SK-N-SH treated with all-trans-retinoic acid at 6 μM for 48 hours (cell line): ENCODE measurements at regions not wholly inside any gene's neighbourhood (a gene's known extent, or its start where the extent isn't known, plus 50 kb on each side); places are given as distances from the start of the nearest gene placed in this dataset.

Source experiments
- ATAC-seq: fragments of 200-7000 bp; cut with Tn5 transposase; 3 replicates; pipeline ENCODE4 v1.9.1; 2020; ENCODE audit warnings: mild to moderate bottlenecking, moderate library complexity
- ARNTL ChIP-seq: fragments of 450-650 bp; formaldehyde crosslinking; IDR thresholded peaks from 2 replicates; pipeline ENCODE4 v1.5.0; 2020; ENCODE audit warnings: low read depth, mild to moderate bottlenecking, moderate library complexity, borderline replicate concordance
- BACH2 ChIP-seq: fragments of 250-450 bp; sonication (Bioruptor Pico); IDR thresholded peaks from 2 replicates; pipeline ENCODE4 v1.9.0; 2021; ENCODE audit warnings: mild to moderate bottlenecking, borderline replicate concordance
- CSDC2 ChIP-seq: fragments of 250-450 bp; sonication (Bioruptor Pico); IDR thresholded peaks from 2 replicates; pipeline ENCODE4 v1.5.0; 2020; ENCODE audit warnings: mild to moderate bottlenecking, moderate library complexity
- ESRRG ChIP-seq: fragments of 250-450 bp; sonication (Bioruptor Pico); IDR thresholded peaks from 2 replicates; pipeline ENCODE4 v1.6.1; 2021; ENCODE audit warnings: mild to moderate bottlenecking
- GLIS3 ChIP-seq: fragments of 250-450 bp; sonication (Bioruptor Pico); IDR thresholded peaks from 2 replicates; pipeline ENCODE4 v1.5.0; 2020; ENCODE audit warnings: mild to moderate bottlenecking, moderate library complexity
- OSR1 ChIP-seq: fragments of 250-450 bp; sonication (Bioruptor Pico); IDR thresholded peaks from 2 replicates; pipeline ENCODE4 v1.8.0; 2022; ENCODE audit warnings: moderate library complexity, mild to moderate bottlenecking, inconsistent platforms
- PATZ1 ChIP-seq: fragments of 250-450 bp; sonication (Bioruptor Pico); IDR thresholded peaks from 2 replicates; pipeline ENCODE4 v1.8.0; 2020; ENCODE audit warnings: mild to moderate bottlenecking, moderate library complexity, borderline replicate concordance
- POU6F1 ChIP-seq: fragments of 250-450 bp; sonication (Bioruptor Pico); IDR thresholded peaks from 2 replicates; pipeline ENCODE4 v1.8.0; 2021; ENCODE audit warnings: low read depth, mild to moderate bottlenecking, moderate library complexity, borderline replicate concordance
- PPARA ChIP-seq: fragments of 250-450 bp; sonication (Bioruptor Pico); IDR thresholded peaks from 2 replicates; pipeline ENCODE4 v1.5.0; 2020; ENCODE audit warnings: mild to moderate bottlenecking, borderline replicate concordance
- RARB ChIP-seq: fragments of 250-450 bp; sonication (Bioruptor Pico); IDR thresholded peaks from 2 replicates; pipeline ENCODE4 v1.8.0; 2021; ENCODE audit warnings: mild to moderate bottlenecking, moderate library complexity
- TCF4 ChIP-seq: fragments of 250-450 bp; sonication (Bioruptor Pico); IDR thresholded peaks from 2 replicates; pipeline ENCODE4 v1.8.0; 2021; ENCODE audit warnings: mild to moderate bottlenecking, moderate library complexity, borderline replicate concordance
- TOX ChIP-seq: fragments of 250-450 bp; sonication (Bioruptor Pico); IDR thresholded peaks from 2 replicates; pipeline ENCODE4 v1.8.0; 2021; ENCODE audit warnings: mild to moderate bottlenecking, moderate library complexity, borderline replicate concordance
- TSHZ2 ChIP-seq: fragments of 250-450 bp; sonication (Bioruptor Pico); IDR thresholded peaks from 2 replicates; pipeline ENCODE4 v1.5.0; 2020; ENCODE audit warnings: mild to moderate bottlenecking, moderate library complexity
- ZC3H10 ChIP-seq: fragments of 250-450 bp; sonication (Bioruptor Pico); IDR thresholded peaks from 2 replicates; pipeline ENCODE4 v1.5.1; 2021; ENCODE audit warnings: mild to moderate bottlenecking, moderate library complexity
- ZFP3 ChIP-seq: fragments of 250-450 bp; sonication (Bioruptor Pico); IDR thresholded peaks from 2 replicates; pipeline ENCODE4 v1.5.0; 2020; ENCODE audit warnings: mild to moderate bottlenecking, moderate library complexity
- ZFP30 ChIP-seq: fragments of 450-650 bp; formaldehyde crosslinking; IDR thresholded peaks from 2 replicates; pipeline ENCODE4 v1.5.0; 2022; ENCODE audit warnings: mild to moderate bottlenecking, moderate library complexity
- ZNF565 ChIP-seq: fragments of 450-650 bp; formaldehyde crosslinking; conservative IDR thresholded peaks from 2 replicates; pipeline ENCODE4 v1.5.0; 2020; ENCODE audit warnings: low read depth, mild to moderate bottlenecking, moderate library complexity
- ZNF70 ChIP-seq: fragments of 450-650 bp; formaldehyde crosslinking; IDR thresholded peaks from 2 replicates; pipeline ENCODE4 v1.5.0; 2020; ENCODE audit warnings: mild to moderate bottlenecking, moderate library complexity
- ZNF8 ChIP-seq: fragments of 450-650 bp; formaldehyde crosslinking; IDR thresholded peaks from 2 replicates; pipeline ENCODE4 v1.5.0; 2020; ENCODE audit warnings: mild to moderate bottlenecking, moderate library complexity
- TF ChIP-seq, protein P1 (sequence below): fragments of 250-450 bp; sonication (Bioruptor Pico); IDR thresholded peaks from 2 replicates; pipeline ENCODE4 v1.5.1; 2021; ENCODE audit warnings: mild to moderate bottlenecking, moderate library complexity

- TF ChIP-seq ZFP3 (CRISPR knock-in tag) (no peak), ZC3H10 (no peak), PPARA (no peak), RARB (CRISPR knock-in tag) (no peak), ESRRG (CRISPR knock-in tag) (no peak)
- TF ChIP-seq, protein P1, sequence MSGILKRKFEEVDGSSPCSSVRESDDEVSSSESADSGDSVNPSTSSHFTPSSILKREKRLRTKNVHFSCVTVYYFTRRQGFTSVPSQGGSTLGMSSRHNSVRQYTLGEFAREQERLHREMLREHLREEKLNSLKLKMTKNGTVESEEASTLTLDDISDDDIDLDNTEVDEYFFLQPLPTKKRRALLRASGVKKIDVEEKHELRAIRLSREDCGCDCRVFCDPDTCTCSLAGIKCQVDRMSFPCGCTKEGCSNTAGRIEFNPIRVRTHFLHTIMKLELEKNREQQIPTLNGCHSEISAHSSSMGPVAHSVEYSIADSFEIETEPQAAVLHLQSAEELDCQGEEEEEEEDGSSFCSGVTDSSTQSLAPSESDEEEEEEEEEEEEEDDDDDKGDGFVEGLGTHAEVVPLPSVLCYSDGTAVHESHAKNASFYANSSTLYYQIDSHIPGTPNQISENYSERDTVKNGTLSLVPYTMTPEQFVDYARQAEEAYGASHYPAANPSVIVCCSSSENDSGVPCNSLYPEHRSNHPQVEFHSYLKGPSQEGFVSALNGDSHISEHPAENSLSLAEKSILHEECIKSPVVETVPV (CRISPR knock-in tag): no peak
These were observed 233.9 kb downstream of the SLC4A3 start (continued) for GRCh38 chr2:219861307-219861706.

DNA sequence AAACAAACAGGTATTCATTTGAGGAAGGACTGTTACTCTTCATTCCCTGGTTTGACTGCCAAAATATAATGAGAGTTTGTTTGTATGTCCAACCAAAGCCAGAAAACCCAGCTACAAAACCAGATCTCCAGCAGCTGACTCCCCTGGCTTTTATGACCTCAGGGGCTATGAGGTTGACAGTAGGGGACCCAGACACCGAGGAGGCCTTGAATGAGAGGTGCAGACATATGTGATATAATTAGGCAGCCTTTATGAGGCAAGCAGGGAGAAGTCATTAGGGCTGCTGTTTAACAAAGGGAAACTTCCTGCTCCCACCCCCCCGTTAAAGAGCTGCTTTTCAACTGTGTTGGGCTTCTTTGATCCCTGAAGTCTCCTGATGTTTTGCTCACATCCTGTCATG, 236.7 kb downstream of the SLC4A3 start:
- ATAC-seq: no peak
- TF ChIP-seq TCF4 (CRISPR knock-in tag) (no peak), RARB (CRISPR knock-in tag) (no peak), ZNF8 (CRISPR knock-in tag) (no peak), GLIS3 (CRISPR knock-in tag) (no peak), OSR1 (CRISPR knock-in tag) (no peak), PPARA (no peak)

DNA sequence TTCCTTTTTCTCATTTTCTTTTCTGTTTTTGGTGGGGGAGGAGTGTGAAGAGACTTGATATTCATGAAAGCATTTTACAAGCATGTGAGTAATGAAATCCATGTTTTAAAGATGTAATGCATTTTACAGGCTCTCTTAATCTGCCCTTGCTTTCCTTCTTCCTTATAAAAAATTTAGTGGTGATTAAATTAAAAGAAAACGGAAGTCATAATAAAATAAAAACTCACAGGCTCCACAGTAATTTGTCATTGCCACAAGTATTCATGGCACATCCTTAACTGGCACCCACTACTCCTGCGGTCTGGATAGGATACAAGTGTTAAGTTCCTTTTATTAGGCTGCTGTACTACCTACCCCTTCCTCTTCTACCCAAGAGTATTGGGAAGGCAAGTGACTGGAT, 241.2 kb downstream of the SLC4A3 start:
- TF ChIP-seq ZNF565 (CRISPR knock-in tag) (no peak), GLIS3 (CRISPR knock-in tag) (no peak), ZNF70 (CRISPR knock-in tag) (no peak), TSHZ2 (CRISPR knock-in tag) (no peak), POU6F1 (CRISPR knock-in tag) (no peak), TCF4 (CRISPR knock-in tag) (no peak), RARB (CRISPR knock-in tag) (no peak), OSR1 (CRISPR knock-in tag) (no peak)
- TF ChIP-seq, protein P1 (CRISPR knock-in tag): no peak
- no peak for ATAC-seq

DNA sequence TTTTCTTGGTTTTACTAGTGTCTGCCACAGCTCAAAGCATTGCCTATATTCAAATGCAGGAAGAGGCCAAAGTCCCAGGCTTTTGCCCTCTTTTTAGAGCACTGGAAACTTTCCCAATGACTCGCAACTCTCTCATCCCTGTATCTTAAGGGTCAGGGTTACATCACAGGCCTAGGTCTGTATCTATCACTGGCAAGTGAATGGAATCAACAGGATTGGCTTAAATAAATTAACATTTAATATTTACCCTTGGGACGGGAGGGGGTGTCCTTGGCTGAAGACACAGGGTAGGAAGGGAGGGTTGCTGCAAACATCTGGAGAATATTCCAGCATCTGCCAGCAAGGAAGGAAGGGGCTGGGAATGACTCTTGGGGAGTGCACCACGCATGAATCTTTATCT, 242.6 kb downstream of the SLC4A3 start:
- TF ChIP-seq, protein P1 (CRISPR knock-in tag): no peak
- TF ChIP-seq ZFP3 (CRISPR knock-in tag): no peak
- TF ChIP-seq CSDC2 (CRISPR knock-in tag): no peak
- TF ChIP-seq ZFP30 (CRISPR knock-in tag): no peak
- TF ChIP-seq BACH2 (CRISPR knock-in tag): no peak
- no peak for TF ChIP-seq TOX
- TF ChIP-seq ARNTL: no peak
- no peak for TF ChIP-seq PATZ1
- TF ChIP-seq ZNF8 (CRISPR knock-in tag): no peak
- TF ChIP-seq, all 23 proteins: peak for 0
- no peak for ATAC-seq
